ENCODE measurements at regions not wholly inside any gene's neighbourhood (a gene's known extent, or its start where the extent isn't known, plus 50 kb on each side); places are given as distances from the start of the nearest gene placed in this dataset.

GRCh38 chr9:93792358-93792757 is 162.8 kb downstream of the BARX1 start:
- H3K9ac ChIP-seq (ENCODE audit: low read length in 3 of 3) = no peak overlapping the region
- FAIRE-seq = no peak
- H3K27me3 ChIP-seq (ENCODE audit: control insufficient read depth, insufficient read depth, low read length) = no peaks in the 10 kb centered on the region
- no peak overlapping the region for H3K4me3 ChIP-seq (ENCODE audit: low read length in 3 of 3)
- H3K36me3 ChIP-seq (ENCODE audit: control insufficient read depth in 2 of 3, insufficient read depth in 3 of 3, low read length in 3 of 3) = no peaks in the 10 kb centered on the region
- no peak for DNase-seq
- intact Hi-C loops (cut with DNase I) = no loop called here
- H3K4me1 ChIP-seq (ENCODE audit: control insufficient read depth in 2 of 3, insufficient read depth in 2 of 3, low read depth in 1 of 3, low read length in 3 of 3) = no peaks in the 10 kb centered on the region
- peaks cover 0 to 1% (median 0%) of the 10 kb centered on the region in 3 donors for H3K9me3 ChIP-seq (ENCODE audit: control insufficient read depth in 2 of 3, insufficient read depth in 1 of 3, low read length in 3 of 3)
- H3K27ac ChIP-seq (ENCODE audit: low read depth in 2 of 2, low read length in 2 of 2) = no peak overlapping the region
- TF ChIP-seq CTCF (IDR thresholded peaks at IDR 0.05; ENCODE audit: borderline replicate concordance, extremely low read depth, insufficient read depth) = no peak

GRCh38 chr9:93786204-93786603 is 169.0 kb downstream of the BARX1 start:
- H3K9ac ChIP-seq (ENCODE audit: low read length in 3 of 3) = no peak overlapping the region
- H3K4me3 ChIP-seq (ENCODE audit: low read length in 3 of 3) = no peak overlapping the region
- H3K27me3 ChIP-seq (ENCODE audit: control insufficient read depth, insufficient read depth, low read length) = no peaks in the 10 kb centered on the region
- intact Hi-C loops (cut with DNase I) = no loop called here
- no peaks in the 10 kb centered on the region for H3K36me3 ChIP-seq (ENCODE audit: control insufficient read depth in 2 of 3, insufficient read depth in 3 of 3, low read length in 3 of 3)
- FAIRE-seq = no peak
- no peaks in the 10 kb centered on the region for H3K4me1 ChIP-seq (ENCODE audit: control insufficient read depth in 2 of 3, insufficient read depth in 2 of 3, low read depth in 1 of 3, low read length in 3 of 3)
- H3K9me3 ChIP-seq (ENCODE audit: control insufficient read depth in 2 of 3, insufficient read depth in 1 of 3, low read length in 3 of 3) = peaks cover 0 to 14% (median 0%) of the 10 kb centered on the region in 3 donors
- no peak overlapping the region for H3K27ac ChIP-seq (ENCODE audit: low read depth in 2 of 2, low read length in 2 of 2)
- DNase-seq = no peak
- TF ChIP-seq CTCF (IDR thresholded peaks at IDR 0.05; ENCODE audit: borderline replicate concordance, extremely low read depth, insufficient read depth) = no peak

GRCh38 chr9:93776873-93777272 is 178.3 kb downstream of the BARX1 start:
- intact Hi-C loops (cut with DNase I) = no loop called here
- no peak for TF ChIP-seq CTCF (IDR thresholded peaks at IDR 0.05; ENCODE audit: borderline replicate concordance, extremely low read depth, insufficient read depth)
- Histone ChIP-seq H3K9ac (ENCODE audit: low read length in 3 of 3) (no peak overlapping the region), H3K9me3 (ENCODE audit: control insufficient read depth in 2 of 3, insufficient read depth in 1 of 3, low read length in 3 of 3) (no peaks in the 10 kb centered on the region), H3K4me3 (ENCODE audit: low read length in 3 of 3) (no peak overlapping the region), H3K4me1 (ENCODE audit: control insufficient read depth in 2 of 3, insufficient read depth in 2 of 3, low read depth in 1 of 3, low read length in 3 of 3) (no peaks in the 10 kb centered on the region), H3K36me3 (ENCODE audit: control insufficient read depth in 2 of 3, insufficient read depth in 3 of 3, low read length in 3 of 3) (no peaks in the 10 kb centered on the region), H3K27ac (ENCODE audit: low read depth in 2 of 2, low read length in 2 of 2) (no peak overlapping the region), H3K27me3 (ENCODE audit: control insufficient read depth, insufficient read depth, low read length) (no peaks in the 10 kb centered on the region)
- peak in 1 of 5 donors; percentile 68 for DNase-seq
- FAIRE-seq = no peak

GRCh38 chr9:93776256-93776655 is 178.9 kb downstream of the BARX1 start:
- Histone ChIP-seq H3K4me1 (ENCODE audit: control insufficient read depth in 2 of 3, insufficient read depth in 2 of 3, low read depth in 1 of 3, low read length in 3 of 3) (no peaks in the 10 kb centered on the region), H3K4me3 (ENCODE audit: low read length in 3 of 3) (no peak overlapping the region), H3K36me3 (ENCODE audit: control insufficient read depth in 2 of 3, insufficient read depth in 3 of 3, low read length in 3 of 3) (no peaks in the 10 kb centered on the region), H3K9me3 (ENCODE audit: control insufficient read depth in 2 of 3, insufficient read depth in 1 of 3, low read length in 3 of 3) (no peaks in the 10 kb centered on the region), H3K27me3 (ENCODE audit: control insufficient read depth, insufficient read depth, low read length) (no peaks in the 10 kb centered on the region), H3K9ac (ENCODE audit: low read length in 3 of 3) (no peak overlapping the region), H3K27ac (ENCODE audit: low read depth in 2 of 2, low read length in 2 of 2) (no peak overlapping the region)
- intact Hi-C loops (cut with DNase I) = no loop called here
- DNase-seq (no peak), FAIRE-seq (no peak)
- TF ChIP-seq CTCF (IDR thresholded peaks at IDR 0.05; ENCODE audit: borderline replicate concordance, extremely low read depth, insufficient read depth) = no peak

Measured in kidney (tissue), 13 donors.